CD14-positive monocyte (primary cell): ENCODE measurements at regions not wholly inside any gene's neighbourhood (a gene's known extent, or its start where the extent isn't known, plus 50 kb on each side); places are given as distances from the start of the nearest gene placed in this dataset.

Source experiments
- DNase-seq, 3 donors: peaks; one replicate each; pipeline ENCODE4 v3.0.0-alpha.2; 2011 to 2022
- H2AFZ ChIP-seq: 2 replicates; pipeline ENCODE4 v1.6.0; 2012; ENCODE audit warnings: mild to moderate bottlenecking, low read depth, low read length, inconsistent platforms; ENCODE audit not compliant: insufficient read depth, poor library complexity, severe bottlenecking
- H3K27ac ChIP-seq, 2 donors: 1 replicate in 1 of 2; 2 replicates in 1 of 2; pipeline ENCODE4 v1.5.1; 2012 to 2013; ENCODE audit warnings: low read length in 2 of 2, control low read depth in 1 of 2, inconsistent platforms in 1 of 2, low read depth in 1 of 2, mild to moderate bottlenecking in 1 of 2
- H3K27me3 ChIP-seq, 2 donors: one replicate each; pipeline versions ENCODE4 v1.6.0 to v1.6.1; 2011 to 2013; ENCODE audit warnings: low read length in 2 of 2; ENCODE audit not compliant: control insufficient read depth in 2 of 2, insufficient read depth in 2 of 2
- H3K36me3 ChIP-seq, 2 donors: replicated peaks in 1 of 2; 1 replicate in 1 of 2; 2 replicates in 1 of 2; pipeline versions ENCODE4 v1.5.1 to v1.6.1; 2012 to 2013; ENCODE audit warnings: low read length in 2 of 2, control low read depth in 1 of 2, inconsistent platforms in 1 of 2, mild to moderate bottlenecking in 1 of 2; ENCODE audit not compliant: insufficient read depth in 2 of 2, control insufficient read depth in 1 of 2
- H3K4me1 ChIP-seq, 2 donors: 1 replicate in 1 of 2; 2 replicates in 1 of 2; pipeline versions ENCODE4 v1.5.1 to v1.6.1; 2012 to 2013; ENCODE audit warnings: low read length in 2 of 2, control low read depth in 1 of 2, inconsistent platforms in 1 of 2, mild to moderate bottlenecking in 1 of 2, moderate library complexity in 1 of 2; ENCODE audit not compliant: insufficient read depth in 2 of 2, control insufficient read depth in 1 of 2
- H3K4me2 ChIP-seq: replicated peaks from 2 replicates; pipeline ENCODE3; 2012; ENCODE audit warnings: low read length, moderate library complexity, mild to moderate bottlenecking; ENCODE audit not compliant: poor library complexity, severe bottlenecking; ENCODE audit errors: extremely low read depth
- H3K4me3 ChIP-seq, 3 experiments: fragments of 200-600 bp in 1 of 3; sonication (generic) in 1 of 3; replicated peaks in 1 of 3; 1 replicate in 2 of 3; 2 replicates in 1 of 3; pipeline ENCODE4 v1.5.1; 2011 to 2013; ENCODE audit warnings: low read length in 3 of 3, mild to moderate bottlenecking in 3 of 3, control low read depth in 2 of 3, low read depth in 2 of 3, inconsistent platforms in 1 of 3, moderate library complexity in 1 of 3
- H3K79me2 ChIP-seq: 2 replicates; pipeline ENCODE4 v1.6.0; 2012; ENCODE audit warnings: mild to moderate bottlenecking, control low read depth, inconsistent platforms, low read length, moderate library complexity; ENCODE audit not compliant: insufficient read depth
- H3K9ac ChIP-seq: 2 replicates; pipeline ENCODE4 v1.6.0; 2017; ENCODE audit warnings: low read length, mild to moderate bottlenecking; ENCODE audit not compliant: insufficient read depth, poor library complexity, severe bottlenecking
- H3K9me3 ChIP-seq, 2 donors: replicated peaks in 1 of 2; 1 replicate in 1 of 2; 2 replicates in 1 of 2; pipeline versions ENCODE4 v1.5.1 to v1.6.1; 2012 to 2013; ENCODE audit warnings: low read length in 2 of 2, control low read depth in 1 of 2; ENCODE audit not compliant: control insufficient read depth in 1 of 2, insufficient read depth in 1 of 2
- H4K20me1 ChIP-seq: 2 replicates; pipeline ENCODE4 v1.6.0; 2012; ENCODE audit warnings: mild to moderate bottlenecking, low read length, control low read depth, moderate library complexity; ENCODE audit not compliant: insufficient read depth
- H3K27ac Mint-ChIP-seq, 7 donors: one replicate each; pipeline ENCODE4 v1.8.0; 2020; ENCODE audit warnings: mild to moderate bottlenecking in 7 of 7, mixed read lengths in 7 of 7, moderate library complexity in 6 of 7, inconsistent platforms in 2 of 7
- H3K27me3 Mint-ChIP-seq, 3 donors: one replicate each; pipeline ENCODE4 v1.8.0; 2021 to 2022; ENCODE audit warnings: low read depth in 3 of 3, mild to moderate bottlenecking in 3 of 3, mixed read lengths in 3 of 3, moderate library complexity in 3 of 3, inconsistent platforms in 1 of 3
- H3K36me3 Mint-ChIP-seq, 2 donors: one replicate each; pipeline ENCODE4 v1.8.0; 2020; ENCODE audit warnings: mixed read lengths in 2 of 2, inconsistent platforms in 1 of 2, mild to moderate bottlenecking in 1 of 2
- H3K4me1 Mint-ChIP-seq: one replicate; pipeline ENCODE4 v1.8.0; 2020; ENCODE audit warnings: mild to moderate bottlenecking, mixed read lengths
- H3K4me3 Mint-ChIP-seq, 2 donors: one replicate each; pipeline ENCODE4 v1.8.0; 2020; ENCODE audit warnings: mild to moderate bottlenecking in 2 of 2, mixed read lengths in 2 of 2, moderate library complexity in 1 of 2
- H3K9me3 Mint-ChIP-seq, 7 donors: one replicate each; pipeline ENCODE4 v1.8.0; 2020 to 2022; ENCODE audit warnings: mixed read lengths in 7 of 7, mild to moderate bottlenecking in 6 of 7, moderate library complexity in 6 of 7, inconsistent platforms in 2 of 7
- CTCF ChIP-seq: fragments of 200-600 bp; IDR thresholded peaks from one replicate; pipeline ENCODE4 v1.8.0; 2022; ENCODE audit warnings: antibody characterized with exemption, mild to moderate bottlenecking
- WGBS: methylation state at CpG from one replicate; pipeline ENCODE4 v1.1.5; 2013; ENCODE audit warnings: missing lambda C conversion rate; ENCODE audit not compliant: insufficient coverage; 5-methylcytosine and 5-hydroxymethylcytosine counted together
- intact Hi-C, 2 donors: fragments of 100-400 bp; cut with micrococcal nuclease; formaldehyde crosslinking; loops; one replicate each; pipeline versions ENCODE4 v1.15.0 to v1.15.1; 2023

- Histone ChIP-seq H3K4me1 (peaks cover 0 to 6% of the 10 kb centered on the region in 2 donors), H3K36me3 (no peaks in the 10 kb centered on the region), H4K20me1 (no peaks in the 10 kb centered on the region), H3K79me2 (no peaks in the 10 kb centered on the region), H3K27me3 (no peaks in the 10 kb centered on the region), H2AFZ (no peak overlapping the region), H3K4me2 (no peak overlapping the region), H3K27ac (no peak overlapping the region), H3K9ac (no peak overlapping the region), H3K4me3 (no peak overlapping the region), H3K9me3 (no peaks in the 10 kb centered on the region)
- intact Hi-C loops = no loop called here
- 100% methylated on average over 4 of the region's 4 CpGs for WGBS
- Mint-ChIP-seq H3K4me3 (no peak overlapping the region), H3K9me3 (peaks cover 0 to 5% (median 0%) of the 10 kb centered on the region in 7 donors), H3K4me1 (peaks cover 19% of the 10 kb centered on the region), H3K36me3 (no peaks in the 10 kb centered on the region), H3K27me3 (peaks cover 1 to 3% (median 2%) of the 10 kb centered on the region in 3 donors), H3K27ac (no peak overlapping the region)
- no peak for TF ChIP-seq CTCF
- no peak for DNase-seq
Observed at GRCh38 chr10:78643513-78643912, 425.3 kb upstream of the ZMIZ1 start.

DNA sequence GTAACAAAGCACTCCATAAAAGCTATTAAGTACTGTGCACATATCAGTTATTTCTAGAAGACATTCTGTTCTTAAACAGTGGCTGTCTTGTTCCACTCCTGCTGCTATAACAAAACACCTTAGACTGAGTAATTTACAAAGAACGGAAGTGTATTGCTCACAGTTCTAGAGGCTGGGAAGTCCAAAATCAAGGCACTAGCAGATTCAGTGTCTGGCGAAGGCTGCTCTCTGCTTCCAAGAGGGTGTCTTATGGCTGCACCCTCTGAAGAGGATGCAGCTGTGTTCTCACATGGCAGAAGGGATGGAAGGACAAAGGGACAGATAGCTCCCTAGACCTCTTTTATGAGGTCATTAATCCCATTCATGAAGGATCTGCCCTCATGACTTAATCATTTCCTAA is 424.2 kb upstream of the ZMIZ1 start:
- WGBS = 94% methylated on average over 2 of the region's 2 CpGs
- H3K27ac ChIP-seq = no peak overlapping the region
- no peaks in the 10 kb centered on the region for H3K9me3 ChIP-seq
- TF ChIP-seq CTCF = no peak
- peaks cover 0 to 6% of the 10 kb centered on the region in 2 donors for H3K4me1 ChIP-seq
- H3K4me3 Mint-ChIP-seq = no peak overlapping the region
- intact Hi-C loops = no loop called here
- H3K4me2 ChIP-seq = no peak overlapping the region
- H2AFZ ChIP-seq = no peak overlapping the region
- no peaks in the 10 kb centered on the region for H4K20me1 ChIP-seq
- no peaks in the 10 kb centered on the region for H3K27me3 ChIP-seq
- no peaks in the 10 kb centered on the region for H3K79me2 ChIP-seq
- no peak for DNase-seq
- H3K9me3 Mint-ChIP-seq = peaks cover 0 to 5% (median 0%) of the 10 kb centered on the region in 7 donors
- H3K4me3 ChIP-seq = no peak overlapping the region
- H3K4me1 Mint-ChIP-seq = peaks cover 19% of the 10 kb centered on the region
- H3K9ac ChIP-seq = no peak overlapping the region
- H3K36me3 Mint-ChIP-seq = no peaks in the 10 kb centered on the region
- peaks cover 2 to 5% (median 3%) of the 10 kb centered on the region in 3 donors for H3K27me3 Mint-ChIP-seq
- H3K27ac Mint-ChIP-seq = no peak overlapping the region
- no peaks in the 10 kb centered on the region for H3K36me3 ChIP-seq
